ENCODE measurements at regions not wholly inside any gene's neighbourhood (a gene's known extent, or its start where the extent isn't known, plus 50 kb on each side); places are given as distances from the start of the nearest gene placed in this dataset.

DNA sequence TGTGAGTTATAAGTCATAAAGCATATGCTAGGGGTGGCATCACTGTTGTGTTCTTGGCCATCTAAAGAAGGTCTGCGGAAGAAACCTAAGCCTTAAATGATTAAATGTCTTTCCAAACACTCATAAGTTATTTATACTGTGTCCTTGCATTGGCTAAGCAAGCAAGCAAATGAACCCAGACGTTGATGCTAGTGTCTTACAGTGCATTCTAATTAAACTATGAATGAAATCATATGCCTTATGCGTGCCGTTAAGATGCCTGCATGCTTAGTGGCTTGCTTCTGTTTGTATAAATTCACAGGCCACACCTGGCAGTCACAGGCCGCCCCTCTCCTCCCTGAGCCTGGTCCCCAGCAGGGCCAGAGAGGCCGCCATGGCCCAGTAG lies 49.9 kb downstream of the RIN2 start:
- TF ChIP-seq POLR2AphosphoS5 (IDR thresholded peaks at IDR 0.05; ENCODE audit: low read depth, low read length) = no peak
- TF ChIP-seq TAF1 (IDR thresholded peaks at IDR 0.05; ENCODE audit: borderline replicate concordance, insufficient read depth, low read length) = no peak
- TF ChIP-seq REST (IDR thresholded peaks at IDR 0.05; ENCODE audit: insufficient read depth in 1 of 2, low read depth in 2 of 2, low read length in 2 of 2) = no peak

All from PFSK-1 (cell line).